ENCODE measurements at regions not wholly inside any gene's neighbourhood (a gene's known extent, or its start where the extent isn't known, plus 50 kb on each side); places are given as distances from the start of the nearest gene placed in this dataset.

DNA sequence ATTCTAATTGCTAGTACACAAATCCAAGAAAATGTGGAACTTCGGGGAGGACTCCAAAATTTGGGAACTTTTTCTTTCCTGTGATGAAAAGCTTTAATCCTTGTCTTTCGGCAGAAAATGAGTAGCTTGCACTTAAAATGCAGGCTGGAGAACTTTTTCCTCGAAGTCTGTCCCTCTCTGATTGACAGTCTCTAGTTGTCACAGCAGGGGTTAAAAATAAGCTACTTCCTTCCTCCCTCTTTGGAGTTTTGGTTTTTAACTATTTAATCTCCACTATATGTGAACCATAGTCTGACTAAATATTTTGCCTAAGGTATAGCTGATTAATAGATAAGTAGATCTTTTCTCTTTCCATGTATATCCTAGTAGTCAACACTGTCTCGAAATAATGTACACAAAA lies 66.8 kb upstream of the MBOAT1 start:
- DNase-seq (ENCODE audit: low read depth): no peak
- TF ChIP-seq, protein P1, sequence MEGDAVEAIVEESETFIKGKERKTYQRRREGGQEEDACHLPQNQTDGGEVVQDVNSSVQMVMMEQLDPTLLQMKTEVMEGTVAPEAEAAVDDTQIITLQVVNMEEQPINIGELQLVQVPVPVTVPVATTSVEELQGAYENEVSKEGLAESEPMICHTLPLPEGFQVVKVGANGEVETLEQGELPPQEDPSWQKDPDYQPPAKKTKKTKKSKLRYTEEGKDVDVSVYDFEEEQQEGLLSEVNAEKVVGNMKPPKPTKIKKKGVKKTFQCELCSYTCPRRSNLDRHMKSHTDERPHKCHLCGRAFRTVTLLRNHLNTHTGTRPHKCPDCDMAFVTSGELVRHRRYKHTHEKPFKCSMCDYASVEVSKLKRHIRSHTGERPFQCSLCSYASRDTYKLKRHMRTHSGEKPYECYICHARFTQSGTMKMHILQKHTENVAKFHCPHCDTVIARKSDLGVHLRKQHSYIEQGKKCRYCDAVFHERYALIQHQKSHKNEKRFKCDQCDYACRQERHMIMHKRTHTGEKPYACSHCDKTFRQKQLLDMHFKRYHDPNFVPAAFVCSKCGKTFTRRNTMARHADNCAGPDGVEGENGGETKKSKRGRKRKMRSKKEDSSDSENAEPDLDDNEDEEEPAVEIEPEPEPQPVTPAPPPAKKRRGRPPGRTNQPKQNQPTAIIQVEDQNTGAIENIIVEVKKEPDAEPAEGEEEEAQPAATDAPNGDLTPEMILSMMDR (conservative IDR thresholded peaks at IDR 0.05; ENCODE audit: control insufficient read depth, insufficient read depth, low read depth, low read length): no peak
- no peak overlapping the region for H3K4me3 ChIP-seq (ENCODE audit: control insufficient read depth, low read depth, low read length)

GRCh38 chr6:20279608-20280287 lies 67.5 kb upstream of the MBOAT1 start:
- TF ChIP-seq, protein P1 (conservative IDR thresholded peaks at IDR 0.05; ENCODE audit: control insufficient read depth, insufficient read depth, low read depth, low read length): no peak
- no peak overlapping the region for H3K4me3 ChIP-seq (ENCODE audit: control insufficient read depth, low read depth, low read length)
- no peak for DNase-seq (ENCODE audit: low read depth)

DNA sequence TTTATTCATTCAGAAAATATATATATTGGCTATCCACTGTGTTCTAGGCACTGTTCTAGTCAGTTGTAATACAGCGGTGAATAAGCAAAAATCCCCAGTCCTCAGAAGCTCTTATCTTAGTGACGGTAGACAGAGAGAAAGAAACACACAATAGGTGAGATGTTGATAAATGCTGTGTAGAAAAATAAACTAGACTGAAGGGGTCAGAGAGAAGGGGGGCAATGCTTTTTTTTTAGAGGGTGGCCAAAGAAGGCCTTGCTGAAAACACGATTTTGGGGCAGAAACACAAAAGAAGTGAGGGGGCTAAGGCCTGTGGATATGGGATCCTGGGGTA lies 68.0 kb upstream of the MBOAT1 start:
- no peak overlapping the region for H3K4me3 ChIP-seq (ENCODE audit: control insufficient read depth, low read depth, low read length)
- no peak for DNase-seq (ENCODE audit: low read depth)
- TF ChIP-seq, protein P1 (conservative IDR thresholded peaks at IDR 0.05; ENCODE audit: control insufficient read depth, insufficient read depth, low read depth, low read length): no peak

DNA sequence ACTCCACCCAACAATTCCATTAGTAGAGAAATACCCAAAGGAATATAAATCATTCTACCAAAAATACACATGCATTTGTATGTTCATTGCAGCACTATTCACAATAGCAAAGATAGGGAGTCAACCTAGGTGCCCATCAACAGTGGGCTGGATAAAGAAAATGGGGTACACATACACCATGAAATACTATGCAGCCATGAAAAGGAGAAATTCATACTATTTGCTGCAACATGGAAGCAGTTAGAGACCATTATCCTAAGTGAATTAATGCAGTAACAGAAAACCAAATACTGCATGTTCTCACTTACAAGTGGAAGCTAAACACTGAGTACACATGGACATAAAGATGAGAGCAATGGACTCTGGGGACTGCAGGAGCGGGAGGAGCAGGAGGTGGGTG lies 72.4 kb upstream of the MBOAT1 start:
- DNase-seq (ENCODE audit: low read depth): no peak
- no peak overlapping the region for H3K4me3 ChIP-seq (ENCODE audit: control insufficient read depth, low read depth, low read length)
- TF ChIP-seq, protein P1 (conservative IDR thresholded peaks at IDR 0.05; ENCODE audit: control insufficient read depth, insufficient read depth, low read depth, low read length): no peak

DNA sequence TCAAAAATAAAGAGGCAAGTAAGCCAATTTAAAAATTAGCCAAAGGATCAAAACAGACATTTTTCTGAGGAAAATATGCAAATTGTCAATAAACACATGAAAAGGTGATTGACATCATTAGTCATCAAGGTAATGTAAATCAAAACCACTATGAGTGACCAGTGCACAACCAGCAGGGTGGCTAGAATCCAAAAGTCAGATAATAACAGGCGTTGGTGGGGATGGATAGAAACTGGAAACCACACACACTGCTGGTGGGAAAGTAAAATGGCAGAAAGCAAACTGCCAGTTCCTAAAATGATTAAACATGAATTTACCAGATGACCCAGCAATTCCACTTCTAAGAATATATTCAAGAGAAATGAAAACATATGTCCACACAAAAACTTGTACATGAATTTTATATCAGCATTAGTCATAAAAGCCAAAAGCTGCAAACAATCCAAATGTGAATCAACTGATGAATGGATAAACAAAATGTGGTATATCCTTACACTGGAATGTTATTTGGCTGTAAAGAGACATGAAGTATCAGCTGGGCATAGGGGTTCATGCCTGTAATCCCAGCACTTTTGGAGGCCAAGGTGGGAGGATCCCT lies 74.8 kb upstream of the MBOAT1 start:
- no peak overlapping the region for H3K4me3 ChIP-seq (ENCODE audit: control insufficient read depth, low read depth, low read length)
- TF ChIP-seq, protein P1 (conservative IDR thresholded peaks at IDR 0.05; ENCODE audit: control insufficient read depth, insufficient read depth, low read depth, low read length): no peak
- peak; percentile 48 for DNase-seq (ENCODE audit: low read depth)

DNA sequence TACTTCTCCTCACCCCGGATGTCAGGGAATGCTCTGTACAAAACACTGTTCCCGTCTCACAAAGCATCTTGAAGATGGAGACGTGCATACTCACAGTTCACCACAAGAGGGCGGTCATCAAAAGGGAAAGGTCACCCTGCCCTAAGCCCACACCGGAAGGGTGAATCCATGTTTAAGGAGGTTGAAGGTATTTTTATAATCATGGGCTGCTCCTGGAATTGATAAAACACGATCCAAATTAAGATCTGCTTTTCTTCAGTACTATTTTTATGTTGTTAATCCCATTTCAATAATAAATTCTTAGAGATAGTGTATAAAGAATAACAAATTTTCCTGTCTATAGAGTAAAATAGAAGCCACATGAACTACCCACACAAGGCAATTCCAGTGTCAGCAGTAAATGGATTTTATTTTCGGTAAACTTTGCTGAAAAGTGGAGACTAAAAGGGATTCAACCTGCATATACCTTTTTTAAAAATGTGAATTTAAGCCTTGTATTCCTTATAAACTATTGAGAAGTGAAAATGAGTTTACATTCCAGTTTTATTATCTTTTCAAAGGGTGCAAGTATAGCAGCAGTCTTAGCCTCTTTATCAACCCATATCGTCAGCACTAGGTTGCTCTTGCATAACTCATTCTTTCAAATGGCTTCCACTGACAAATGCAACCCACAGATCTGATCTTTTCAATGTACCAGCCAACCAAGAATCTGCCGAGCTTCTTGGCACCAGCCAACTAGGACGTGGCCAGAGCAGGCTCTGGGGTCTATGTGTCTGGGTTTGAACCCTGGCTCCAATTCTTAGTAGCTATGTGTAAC lies 79.7 kb upstream of the MBOAT1 start:
- TF ChIP-seq, protein P1 (conservative IDR thresholded peaks at IDR 0.05; ENCODE audit: control insufficient read depth, insufficient read depth, low read depth, low read length): peak; percentile 93
- H3K4me3 ChIP-seq (ENCODE audit: control insufficient read depth, low read depth, low read length): no peak overlapping the region

More for the DNA sequence above, 79.7 kb upstream of the MBOAT1 start:
- peak; percentile 83 for DNase-seq (ENCODE audit: low read depth)
